ENCODE measurements at regions not wholly inside any gene's neighbourhood (a gene's known extent, or its start where the extent isn't known, plus 50 kb on each side); places are given as distances from the start of the nearest gene placed in this dataset.

DNA sequence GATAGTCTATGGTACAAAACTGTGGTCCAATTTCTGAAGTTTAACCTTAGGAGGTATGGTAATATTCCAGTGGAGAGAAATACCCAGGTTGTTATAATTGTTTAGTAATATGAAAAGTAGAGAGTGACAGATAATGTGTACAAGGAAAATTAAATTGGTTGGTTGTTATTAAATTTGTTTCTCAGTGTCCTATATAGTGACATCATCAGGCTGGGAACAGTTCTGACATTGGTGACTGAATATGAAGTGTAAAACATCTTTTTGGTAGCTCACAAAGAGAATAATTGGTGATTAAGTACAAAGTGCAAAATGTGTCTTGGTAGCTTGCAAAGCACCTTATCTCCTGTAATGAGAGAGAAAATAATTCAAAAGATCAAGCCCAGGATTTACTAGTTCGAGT is 1806.1 kb upstream of the CDH6 start:
- TF ChIP-seq EZH2 (IDR thresholded peaks at IDR 0.05; ENCODE audit: low read length, missing control alignments) (no peak), CTCF (conservative IDR thresholded peaks at IDR 0.05 in 1 of 2, IDR thresholded peaks at IDR 0.05 in 1 of 2; ENCODE audit: low read depth in 1 of 2, low read length in 2 of 2) (no peak)

Measured in fibroblast of lung (primary cell).